MM.1S (cell line): ENCODE measurements at regions not wholly inside any gene's neighbourhood (a gene's known extent, or its start where the extent isn't known, plus 50 kb on each side); places are given as distances from the start of the nearest gene placed in this dataset.

Experiments
- DNase-seq: peaks from one replicate; pipeline ENCODE4 v3.0.0-alpha.2; 2015
- H2AFZ ChIP-seq: fragments of 300-600 bp; sonication (generic); 2 replicates; pipeline ENCODE4 v1.6.0; 2016; ENCODE audit warnings: antibody characterized with exemption, low read length
- H3F3A ChIP-seq: fragments of 300-600 bp; sonication (generic); 2 replicates; pipeline ENCODE4 v1.6.1; 2016; ENCODE audit warnings: mild to moderate bottlenecking, antibody characterized with exemption, low read length, moderate library complexity, mixed read lengths; ENCODE audit not compliant: insufficient read depth
- H3K27ac ChIP-seq: fragments of 300-600 bp; sonication (generic); 2 replicates; pipeline ENCODE4 v1.5.1; 2016; ENCODE audit warnings: mild to moderate bottlenecking, low read length
- H3K27me3 ChIP-seq: fragments of 300-600 bp; sonication (generic); replicated peaks from 2 replicates; pipeline ENCODE4 v1.6.0; 2016; ENCODE audit warnings: low read length; ENCODE audit not compliant: insufficient read depth
- H3K36me3 ChIP-seq: fragments of 300-600 bp; sonication (generic); replicated peaks from 2 replicates; pipeline ENCODE4 v1.6.1; 2016; ENCODE audit warnings: mild to moderate bottlenecking, low read length, mixed read lengths; ENCODE audit not compliant: insufficient read depth
- H3K4me1 ChIP-seq: fragments of 300-600 bp; sonication (generic); 2 replicates; pipeline ENCODE4 v1.6.1; 2016; ENCODE audit warnings: low read length, mixed read lengths
- H3K4me2 ChIP-seq: fragments of 300-600 bp; sonication (generic); 2 replicates; pipeline ENCODE4 v1.6.0; 2016; ENCODE audit warnings: low read depth, low read length
- H3K4me3 ChIP-seq: fragments of 300-600 bp; sonication (generic); 2 replicates; pipeline ENCODE4 v1.5.1; 2016; ENCODE audit warnings: low read length, mixed read lengths
- H3K79me2 ChIP-seq: fragments of 300-600 bp; sonication (generic); 2 replicates; pipeline ENCODE4 v1.6.1; 2016; ENCODE audit warnings: mixed run types, low read length, mixed read lengths
- H3K9ac ChIP-seq: fragments of 300-600 bp; sonication (generic); 2 replicates; pipeline ENCODE4 v1.6.1; 2016; ENCODE audit warnings: low read length, mixed read lengths
- H3K9me2 ChIP-seq: fragments of 300-600 bp; sonication (generic); replicated peaks from 2 replicates; pipeline ENCODE4 v1.6.1; 2016; ENCODE audit warnings: mild to moderate bottlenecking, low read length, mixed read lengths; ENCODE audit not compliant: insufficient read depth
- H3K9me3 ChIP-seq: fragments of 300-600 bp; sonication (generic); replicated peaks from 2 replicates; pipeline ENCODE4 v1.6.1; 2016; ENCODE audit warnings: mild to moderate bottlenecking, low read length, mixed read lengths; ENCODE audit not compliant: insufficient read depth
- H4K20me1 ChIP-seq: fragments of 300-600 bp; sonication (generic); 2 replicates; pipeline ENCODE4 v1.6.1; 2016; ENCODE audit warnings: mild to moderate bottlenecking, low read length, moderate library complexity, mixed read lengths; ENCODE audit not compliant: insufficient read depth
- EZH2 ChIP-seq: fragments of 300-600 bp; sonication (generic); optimal IDR thresholded peaks from 2 replicates; pipeline ENCODE3; 2017; ENCODE audit warnings: low read depth, mild to moderate bottlenecking, antibody characterized with exemption, low read length, mixed read lengths
- EZH2phosphoT487 ChIP-seq: fragments of 300-600 bp; sonication (generic); IDR thresholded peaks from 2 replicates; pipeline ENCODE4 v1.6.1; 2018; ENCODE audit warnings: antibody characterized with exemption, low read length
- TF ChIP-seq, protein P1 (sequence below): fragments of 300-600 bp; sonication (generic); IDR thresholded peaks from 2 replicates; pipeline ENCODE4 v1.5.1; 2016; ENCODE audit warnings: antibody characterized with exemption, low read length, mixed read lengths

DNA sequence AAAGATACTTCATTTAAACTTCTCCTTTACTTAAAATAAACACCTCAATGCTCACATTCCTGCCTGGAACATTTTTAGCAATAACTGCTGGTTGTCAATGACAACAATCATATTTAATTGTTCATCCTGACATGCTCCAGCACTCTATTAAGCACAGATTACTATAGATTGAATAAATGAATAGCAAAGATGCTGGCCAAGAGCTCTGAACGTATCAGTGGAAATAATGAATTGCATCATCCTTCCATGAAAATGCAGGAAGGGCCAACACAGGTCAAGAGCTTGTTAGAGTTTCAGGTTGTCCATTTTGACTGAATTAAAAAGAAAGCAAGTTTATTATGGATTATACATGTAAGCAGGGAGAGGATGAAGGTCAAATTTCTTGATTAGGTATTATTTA lies 994.0 kb downstream of the TSN start:
- Histone ChIP-seq H3K9me2 (no peaks in the 10 kb centered on the region), H3K9ac (no peak overlapping the region), H3K4me3 (no peak overlapping the region), H4K20me1 (no peaks in the 10 kb centered on the region), H3K4me1 (no peaks in the 10 kb centered on the region), H3F3A (no peaks in the 10 kb centered on the region), H3K36me3 (no peaks in the 10 kb centered on the region), H3K27ac (no peak overlapping the region), H3K4me2 (no peak overlapping the region), H3K9me3 (no peaks in the 10 kb centered on the region), H3K79me2 (no peaks in the 10 kb centered on the region), H2AFZ (no peak overlapping the region), H3K27me3 (no peaks in the 10 kb centered on the region)
- TF ChIP-seq, protein P1, sequence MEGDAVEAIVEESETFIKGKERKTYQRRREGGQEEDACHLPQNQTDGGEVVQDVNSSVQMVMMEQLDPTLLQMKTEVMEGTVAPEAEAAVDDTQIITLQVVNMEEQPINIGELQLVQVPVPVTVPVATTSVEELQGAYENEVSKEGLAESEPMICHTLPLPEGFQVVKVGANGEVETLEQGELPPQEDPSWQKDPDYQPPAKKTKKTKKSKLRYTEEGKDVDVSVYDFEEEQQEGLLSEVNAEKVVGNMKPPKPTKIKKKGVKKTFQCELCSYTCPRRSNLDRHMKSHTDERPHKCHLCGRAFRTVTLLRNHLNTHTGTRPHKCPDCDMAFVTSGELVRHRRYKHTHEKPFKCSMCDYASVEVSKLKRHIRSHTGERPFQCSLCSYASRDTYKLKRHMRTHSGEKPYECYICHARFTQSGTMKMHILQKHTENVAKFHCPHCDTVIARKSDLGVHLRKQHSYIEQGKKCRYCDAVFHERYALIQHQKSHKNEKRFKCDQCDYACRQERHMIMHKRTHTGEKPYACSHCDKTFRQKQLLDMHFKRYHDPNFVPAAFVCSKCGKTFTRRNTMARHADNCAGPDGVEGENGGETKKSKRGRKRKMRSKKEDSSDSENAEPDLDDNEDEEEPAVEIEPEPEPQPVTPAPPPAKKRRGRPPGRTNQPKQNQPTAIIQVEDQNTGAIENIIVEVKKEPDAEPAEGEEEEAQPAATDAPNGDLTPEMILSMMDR: no peak
- TF ChIP-seq EZH2phosphoT487 (no peak), EZH2 (no peak)
- no peak for DNase-seq

DNA sequence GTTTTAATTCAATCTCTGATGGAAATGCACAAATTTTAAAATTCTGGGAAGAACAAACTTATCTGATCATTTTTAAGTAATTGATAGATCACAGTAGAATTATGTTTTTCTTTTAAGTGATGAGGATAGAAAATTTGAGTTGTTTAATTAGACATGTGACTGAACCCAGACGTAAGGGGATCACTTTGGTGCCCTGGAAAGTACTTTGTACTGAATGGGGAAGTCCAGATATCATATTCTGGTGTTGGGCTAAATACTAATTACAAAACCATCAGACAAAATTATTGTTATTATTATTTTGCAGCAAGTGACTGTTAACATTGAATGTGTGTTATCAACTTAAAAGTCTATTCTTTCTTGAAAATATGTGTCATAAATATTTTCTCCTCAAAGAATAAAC lies 994.6 kb downstream of the TSN start:
- Histone ChIP-seq H2AFZ (no peak overlapping the region), H3K9ac (no peak overlapping the region), H3K9me2 (no peaks in the 10 kb centered on the region), H3K36me3 (no peaks in the 10 kb centered on the region), H3K4me3 (no peak overlapping the region), H3K9me3 (no peaks in the 10 kb centered on the region), H3K4me1 (no peaks in the 10 kb centered on the region), H3K27ac (no peak overlapping the region), H4K20me1 (no peaks in the 10 kb centered on the region), H3K27me3 (no peaks in the 10 kb centered on the region), H3F3A (no peaks in the 10 kb centered on the region), H3K4me2 (no peak overlapping the region), H3K79me2 (no peaks in the 10 kb centered on the region)
- DNase-seq: no peak
- TF ChIP-seq, protein P1: no peak
- TF ChIP-seq EZH2phosphoT487 (no peak), EZH2 (no peak)

DNA sequence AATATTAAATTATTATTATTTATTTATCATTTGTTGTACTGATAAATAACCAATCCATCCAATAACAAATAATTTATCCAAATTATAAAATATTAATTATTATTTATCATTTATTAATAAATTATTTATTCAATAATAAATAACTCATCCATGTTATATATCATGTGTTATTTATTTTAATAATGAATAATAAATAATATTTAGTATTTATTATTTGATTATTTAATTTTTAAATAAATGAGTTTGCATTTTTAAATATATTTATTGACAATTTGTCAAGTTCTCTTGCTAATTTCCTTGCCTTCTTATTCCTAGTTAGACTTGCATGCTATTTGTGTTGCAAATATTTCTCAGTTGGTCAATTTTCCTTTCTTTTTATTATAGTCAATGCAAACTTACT lies 995.4 kb downstream of the TSN start:
- no peak overlapping the region for H3K27ac ChIP-seq
- no peak overlapping the region for H2AFZ ChIP-seq
- H3K4me2 ChIP-seq: no peak overlapping the region
- H3F3A ChIP-seq: no peaks in the 10 kb centered on the region
- no peaks in the 10 kb centered on the region for H3K9me2 ChIP-seq
- H3K9ac ChIP-seq: no peak overlapping the region
- no peaks in the 10 kb centered on the region for H3K79me2 ChIP-seq
- no peaks in the 10 kb centered on the region for H3K27me3 ChIP-seq
- TF ChIP-seq EZH2phosphoT487 (no peak), EZH2 (no peak)
- TF ChIP-seq, protein P1: no peak
- H3K9me3 ChIP-seq: no peaks in the 10 kb centered on the region
- H3K4me3 ChIP-seq: no peak overlapping the region
- H3K4me1 ChIP-seq: no peaks in the 10 kb centered on the region
- no peaks in the 10 kb centered on the region for H4K20me1 ChIP-seq
- no peak for DNase-seq
- no peaks in the 10 kb centered on the region for H3K36me3 ChIP-seq
